OCI-LY7 (cell line): ENCODE measurements at regions not wholly inside any gene's neighbourhood (a gene's known extent, or its start where the extent isn't known, plus 50 kb on each side); places are given as distances from the start of the nearest gene placed in this dataset.

Experiments
- BruUV-seq: library from RNA; stranded (reverse); fragments of 400-500 nt; replicated peaks from 2 replicates; lab custom pipeline; 2021; lab: Mats Ljungman, UMichigan
- CTCF ChIA-PET: fragments of 300-600 bp; sonication (Branson Sonifier 250); formaldehyde crosslinking; loops from one replicate; lab custom pipeline; 2022; ENCODE audit warnings: antibody characterized with exemption; ENCODE audit not compliant: unreplicated experiment; lab: Charles Lee
- POLR2A ChIA-PET: fragments of 300-600 bp; sonication (Branson Sonifier 250); formaldehyde crosslinking; loops from one replicate; lab custom pipeline; 2022; ENCODE audit warnings: antibody characterized with exemption; lab: Charles Lee
- DNase-seq: peaks from one replicate; pipeline ENCODE4 v3.0.0-alpha.2; 2015; ENCODE audit warnings: low spot score
- H2AFZ ChIP-seq: fragments of 200-600 bp; sonication (generic), shearing (Covaris generic); 2 replicates; pipeline ENCODE4 v1.6.1; 2014; ENCODE audit warnings: mild to moderate bottlenecking, antibody characterized with exemption, low read length, moderate library complexity
- H3K27ac ChIP-seq: fragments of 200-600 bp; sonication (generic); 2 replicates; pipeline ENCODE4 v1.5.1; 2014; ENCODE audit warnings: mixed run types, low read depth, mild to moderate bottlenecking, moderate library complexity, low read length, inconsistent platforms; ENCODE audit not compliant: poor library complexity, severe bottlenecking
- H3K36me3 ChIP-seq: fragments of 200-600 bp; sonication (generic); 2 replicates; pipeline ENCODE4 v1.6.1; 2014; ENCODE audit warnings: mild to moderate bottlenecking, antibody characterized with exemption, low read length, moderate library complexity, mixed read lengths; ENCODE audit not compliant: insufficient read depth
- H3K4me1 ChIP-seq: fragments of 200-600 bp; sonication (generic); 2 replicates; pipeline ENCODE4 v1.5.1; 2014; ENCODE audit warnings: mild to moderate bottlenecking, low read length; ENCODE audit not compliant: insufficient read depth, poor library complexity, severe bottlenecking
- H3K4me2 ChIP-seq: fragments of 200-600 bp; sonication (generic); 2 replicates; pipeline ENCODE4 v1.6.1; 2014; ENCODE audit warnings: mild to moderate bottlenecking, low read length
- H3K4me3 ChIP-seq: fragments of 200-600 bp; sonication (generic); 2 replicates; pipeline ENCODE4 v1.5.1; 2014; ENCODE audit warnings: mild to moderate bottlenecking, low read depth, low read length; ENCODE audit not compliant: poor library complexity, severe bottlenecking
- H3K79me2 ChIP-seq: fragments of 200-600 bp; sonication (generic); 2 replicates; pipeline ENCODE4 v1.6.1; 2016; ENCODE audit warnings: low read depth, mild to moderate bottlenecking, low read length, moderate library complexity, mixed read lengths; ENCODE audit not compliant: insufficient read depth
- H3K9me2 ChIP-seq: fragments of 200-600 bp; sonication (generic); 2 replicates; pipeline ENCODE4 v1.6.1; 2016; ENCODE audit warnings: mild to moderate bottlenecking, low read length, mixed read lengths; ENCODE audit not compliant: insufficient read depth
- H3K9me3 ChIP-seq: fragments of 200-600 bp; sonication (generic); 2 replicates; pipeline ENCODE4 v1.6.1; 2014; ENCODE audit warnings: mild to moderate bottlenecking, mixed run types, low read length, mixed read lengths
- H4K20me1 ChIP-seq: fragments of 200-600 bp; sonication (generic); 2 replicates; pipeline ENCODE4 v1.6.1; 2014; ENCODE audit warnings: mild to moderate bottlenecking, antibody characterized with exemption, low read length, moderate library complexity, mixed read lengths; ENCODE audit not compliant: insufficient read depth
- EZH2phosphoT487 ChIP-seq: fragments of 200-600 bp; sonication (generic); IDR thresholded peaks from 2 replicates; pipeline ENCODE4 v1.6.1; 2018; ENCODE audit warnings: low read depth, borderline replicate concordance, mild to moderate bottlenecking, mixed run types, antibody characterized with exemption, low read length, moderate library complexity, mixed read lengths
- intact Hi-C: fragments of 100-400 bp; cut with micrococcal nuclease; formaldehyde crosslinking; loops from one replicate; pipeline ENCODE4 v1.10.0; 2022; ENCODE audit not compliant: unreplicated experiment
- TF ChIP-seq, protein P1 (sequence below): fragments of 200-600 bp; sonication (generic); conservative IDR thresholded peaks from 2 replicates; pipeline ENCODE4 v1.5.1; 2014; ENCODE audit warnings: mild to moderate bottlenecking, antibody characterized with exemption, low read length, moderate library complexity, mixed read lengths

DNA sequence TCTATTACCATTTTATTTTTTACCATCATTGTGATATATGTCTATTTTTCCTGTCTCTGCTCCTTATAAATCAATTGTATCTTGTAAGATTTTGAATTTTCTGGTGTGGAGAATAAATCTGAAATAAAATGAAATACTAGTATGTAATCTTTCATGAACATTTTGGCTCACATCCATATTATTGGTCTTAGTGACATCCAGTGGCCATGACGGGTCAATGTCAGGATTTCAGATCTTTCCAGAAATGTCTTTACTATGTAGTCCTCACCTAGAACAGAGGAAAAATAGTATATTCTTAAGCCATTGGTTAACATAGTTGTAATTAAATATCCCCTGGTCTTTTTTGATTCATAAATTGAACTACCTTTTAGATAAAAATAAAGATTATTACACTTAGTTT lies 109.8 kb upstream of the GPC6 start:
- Histone ChIP-seq H3K79me2 (no peaks in the 10 kb centered on the region), H3K4me2 (no peak overlapping the region), H2AFZ (no peak overlapping the region), H3K4me3 (no peak overlapping the region), H3K27ac (no peak overlapping the region), H3K36me3 (no peaks in the 10 kb centered on the region), H4K20me1 (no peaks in the 10 kb centered on the region), H3K4me1 (no peaks in the 10 kb centered on the region), H3K9me3 (no peaks in the 10 kb centered on the region), H3K9me2 (no peaks in the 10 kb centered on the region)
- BruUV-seq = no TSS peak
- intact Hi-C loops = no loop called here
- no peak for DNase-seq
- POLR2A ChIA-PET = no interaction called here
- TF ChIP-seq, protein P1, sequence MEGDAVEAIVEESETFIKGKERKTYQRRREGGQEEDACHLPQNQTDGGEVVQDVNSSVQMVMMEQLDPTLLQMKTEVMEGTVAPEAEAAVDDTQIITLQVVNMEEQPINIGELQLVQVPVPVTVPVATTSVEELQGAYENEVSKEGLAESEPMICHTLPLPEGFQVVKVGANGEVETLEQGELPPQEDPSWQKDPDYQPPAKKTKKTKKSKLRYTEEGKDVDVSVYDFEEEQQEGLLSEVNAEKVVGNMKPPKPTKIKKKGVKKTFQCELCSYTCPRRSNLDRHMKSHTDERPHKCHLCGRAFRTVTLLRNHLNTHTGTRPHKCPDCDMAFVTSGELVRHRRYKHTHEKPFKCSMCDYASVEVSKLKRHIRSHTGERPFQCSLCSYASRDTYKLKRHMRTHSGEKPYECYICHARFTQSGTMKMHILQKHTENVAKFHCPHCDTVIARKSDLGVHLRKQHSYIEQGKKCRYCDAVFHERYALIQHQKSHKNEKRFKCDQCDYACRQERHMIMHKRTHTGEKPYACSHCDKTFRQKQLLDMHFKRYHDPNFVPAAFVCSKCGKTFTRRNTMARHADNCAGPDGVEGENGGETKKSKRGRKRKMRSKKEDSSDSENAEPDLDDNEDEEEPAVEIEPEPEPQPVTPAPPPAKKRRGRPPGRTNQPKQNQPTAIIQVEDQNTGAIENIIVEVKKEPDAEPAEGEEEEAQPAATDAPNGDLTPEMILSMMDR = no peak
- no peak for TF ChIP-seq EZH2phosphoT487
- CTCF ChIA-PET = no interaction called here

DNA sequence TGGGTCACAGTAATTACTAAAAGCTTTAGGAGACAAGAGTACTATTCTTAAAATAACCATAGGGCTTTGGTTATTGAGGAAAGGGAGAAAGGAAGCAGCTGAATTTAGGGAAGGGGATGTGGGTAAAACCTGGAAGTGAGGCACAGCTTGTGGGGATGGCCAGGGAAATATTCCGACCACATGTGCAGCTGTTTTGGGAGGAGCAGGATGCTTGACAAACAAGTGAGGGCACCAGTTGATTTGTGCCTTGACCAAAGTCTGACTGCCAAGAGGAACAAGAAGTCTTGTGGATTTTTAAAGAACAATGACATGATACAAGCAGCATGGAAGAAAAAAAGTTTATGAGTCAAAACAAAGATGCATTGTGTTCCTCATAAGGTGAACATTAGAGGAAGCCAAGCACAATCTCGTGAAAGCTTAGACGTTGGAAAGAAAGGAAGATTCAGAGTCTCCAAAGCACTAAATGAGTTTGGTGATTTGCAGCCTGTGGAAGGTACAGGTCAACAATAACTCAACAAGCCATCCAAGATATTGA lies 108.5 kb upstream of the GPC6 start:
- no peaks in the 10 kb centered on the region for H3K9me2 ChIP-seq
- H3K4me2 ChIP-seq = no peak overlapping the region
- no peaks in the 10 kb centered on the region for H3K9me3 ChIP-seq
- H3K36me3 ChIP-seq = no peaks in the 10 kb centered on the region
- H3K27ac ChIP-seq = no peak overlapping the region
- no peak for DNase-seq
- intact Hi-C loops = no loop called here
- no peak overlapping the region for H2AFZ ChIP-seq
- no peaks in the 10 kb centered on the region for H3K4me1 ChIP-seq
- no peak for TF ChIP-seq EZH2phosphoT487
- TF ChIP-seq, protein P1 = no peak
- H3K79me2 ChIP-seq = no peaks in the 10 kb centered on the region
- CTCF ChIA-PET = no interaction called here
- POLR2A ChIA-PET = no interaction called here
- no peaks in the 10 kb centered on the region for H4K20me1 ChIP-seq
- no peak overlapping the region for H3K4me3 ChIP-seq
- BruUV-seq = no TSS peak

DNA sequence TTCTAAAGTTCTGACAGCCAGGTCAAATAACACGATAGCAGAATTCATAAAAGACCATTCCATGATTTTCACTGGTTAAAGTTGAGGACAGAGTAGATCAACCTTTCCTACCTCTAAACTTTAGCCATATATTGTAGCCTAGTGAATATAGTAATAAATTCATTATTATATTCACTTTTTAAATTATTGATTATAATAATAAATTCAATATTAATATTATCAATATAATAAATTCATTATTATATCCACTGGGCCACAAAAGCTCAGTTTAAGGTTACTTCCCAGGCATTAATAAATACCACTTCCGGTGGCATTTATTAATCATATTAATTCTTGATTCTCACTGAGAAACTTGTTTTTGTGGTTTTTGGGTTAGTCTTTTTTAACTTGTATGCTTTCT lies 85.7 kb upstream of the GPC6 start:
- H3K9me3 ChIP-seq = no peaks in the 10 kb centered on the region
- H3K9me2 ChIP-seq = no peaks in the 10 kb centered on the region
- H3K4me3 ChIP-seq = no peak overlapping the region
- H3K4me2 ChIP-seq = no peak overlapping the region
- ChIA-PET CTCF (no interaction called here), POLR2A (no interaction called here)
- TF ChIP-seq EZH2phosphoT487 = no peak
- TF ChIP-seq, protein P1 = no peak
- no peaks in the 10 kb centered on the region for H3K79me2 ChIP-seq
- no TSS peak for BruUV-seq
- H2AFZ ChIP-seq = no peak overlapping the region
- intact Hi-C loops = no loop called here
- H4K20me1 ChIP-seq = no peaks in the 10 kb centered on the region
- no peaks in the 10 kb centered on the region for H3K4me1 ChIP-seq
- DNase-seq = no peak
- H3K36me3 ChIP-seq = no peaks in the 10 kb centered on the region
- H3K27ac ChIP-seq = no peak overlapping the region
